Left ventricle myocardium inferior (tissue), 1 donor: ENCODE measurements at regions not wholly inside any gene's neighbourhood (a gene's known extent, or its start where the extent isn't known, plus 50 kb on each side); places are given as distances from the start of the nearest gene placed in this dataset.

Experiments
- DNase-seq: peaks from one replicate; pipeline ENCODE4 v3.0.0-alpha.2; 2020
- H3K27ac ChIP-seq: fragments of 200-600 bp; replicated peaks from 2 replicates; pipeline ENCODE4 v1.8.0; 2021
- H3K27me3 ChIP-seq: fragments of 200-600 bp; 2 replicates; pipeline ENCODE4 v1.8.0; 2021; ENCODE audit warnings: low read depth
- H3K36me3 ChIP-seq: fragments of 200-600 bp; 2 replicates; pipeline ENCODE4 v1.8.0; 2021
- H3K4me1 ChIP-seq: fragments of 200-600 bp; 2 replicates; pipeline ENCODE4 v1.8.0; 2021
- H3K4me3 ChIP-seq: fragments of 200-600 bp; 2 replicates; pipeline ENCODE4 v1.8.0; 2021; ENCODE audit warnings: mild to moderate bottlenecking, moderate library complexity
- H3K9me3 ChIP-seq: fragments of 200-600 bp; replicated peaks from 2 replicates; pipeline ENCODE4 v1.8.0; 2021
- CTCF ChIP-seq: fragments of 200-600 bp; IDR thresholded peaks from 2 replicates; pipeline ENCODE4 v1.8.0; 2021; ENCODE audit warnings: antibody characterized with exemption, mild to moderate bottlenecking, borderline replicate concordance
- intact Hi-C: fragments of 100-400 bp; cut with micrococcal nuclease; formaldehyde crosslinking; loops from one replicate; pipeline ENCODE4 v1.11.0; 2022
- donor health status: DM: no; HTN: yes; CAD: no; lungs with severe emphysema.

DNA sequence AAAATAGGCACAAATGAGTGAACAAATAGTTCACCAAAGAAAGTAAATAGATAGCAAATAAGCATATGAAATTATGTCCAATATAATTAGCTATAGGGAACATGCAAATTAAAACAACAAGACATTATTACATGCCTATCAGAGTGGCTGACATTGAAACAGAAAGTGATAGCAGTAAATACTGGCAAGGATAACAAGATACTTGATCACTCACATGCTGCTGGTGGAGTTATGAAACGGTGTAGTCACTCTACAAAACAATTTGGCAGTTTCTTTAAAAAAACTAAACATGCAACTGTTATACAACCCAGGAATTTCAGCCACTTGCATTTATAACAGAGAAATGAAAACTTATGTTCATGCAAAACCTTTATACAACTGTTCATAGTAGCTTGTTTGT, 439.2 kb upstream of the ACVR2A start:
- Histone ChIP-seq H3K27me3 (no peaks in the 10 kb centered on the region), H3K36me3 (no peaks in the 10 kb centered on the region), H3K9me3 (peaks cover 8% of the 10 kb centered on the region), H3K4me1 (no peaks in the 10 kb centered on the region), H3K27ac (no peak overlapping the region), H3K4me3 (no peak overlapping the region)
- intact Hi-C loops, result no loop called here
- no peak for DNase-seq
- no peak for TF ChIP-seq CTCF

DNA sequence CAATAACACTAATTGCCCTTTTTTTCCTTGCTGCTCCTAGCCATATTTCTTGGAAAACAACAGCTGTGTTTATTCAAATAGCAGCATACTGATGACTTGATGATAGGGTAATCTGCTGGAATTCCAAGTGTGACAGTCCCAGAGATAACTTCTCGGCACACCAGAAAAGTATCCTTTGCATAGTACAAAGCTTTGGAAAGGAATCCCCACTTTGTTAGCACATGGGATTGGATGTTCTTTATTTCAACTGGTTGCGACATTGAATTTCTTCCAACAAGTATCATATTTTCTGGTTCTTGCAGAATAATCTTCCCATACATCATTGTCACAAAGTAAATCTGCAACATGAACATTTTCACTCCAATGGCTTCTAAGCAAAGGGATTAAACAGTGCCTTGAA, 445.8 kb upstream of the ACVR2A start:
- DNase-seq, result no peak

GRCh38 chr2:147398301-147398700, 446.5 kb upstream of the ACVR2A start:
- no peaks in the 10 kb centered on the region for H3K4me1 ChIP-seq
- H3K27ac ChIP-seq, result no peak overlapping the region
- no peaks in the 10 kb centered on the region for H3K9me3 ChIP-seq
- no peak overlapping the region for H3K4me3 ChIP-seq
- DNase-seq, result no peak
- H3K27me3 ChIP-seq, result no peaks in the 10 kb centered on the region
- TF ChIP-seq CTCF, result no peak
- no peaks in the 10 kb centered on the region for H3K36me3 ChIP-seq
- intact Hi-C loops, result no loop called here

More for the DNA sequence above, 445.8 kb upstream of the ACVR2A start:
- intact Hi-C loops, result no loop called here
- Histone ChIP-seq H3K4me1 (no peaks in the 10 kb centered on the region), H3K27ac (no peak overlapping the region), H3K9me3 (no peaks in the 10 kb centered on the region), H3K36me3 (no peaks in the 10 kb centered on the region), H3K27me3 (no peaks in the 10 kb centered on the region), H3K4me3 (no peak overlapping the region)
- TF ChIP-seq CTCF, result no peak

- Histone ChIP-seq H3K4me3 (no peak overlapping the region), H3K27ac (no peak overlapping the region), H3K9me3 (no peaks in the 10 kb centered on the region), H3K36me3 (no peaks in the 10 kb centered on the region), H3K4me1 (no peaks in the 10 kb centered on the region), H3K27me3 (no peaks in the 10 kb centered on the region)
- DNase-seq, result no peak
- intact Hi-C loops, result no loop called here
- no peak for TF ChIP-seq CTCF
Measured at GRCh38 chr2:147396890-147397289, 447.9 kb upstream of the ACVR2A start.

DNA sequence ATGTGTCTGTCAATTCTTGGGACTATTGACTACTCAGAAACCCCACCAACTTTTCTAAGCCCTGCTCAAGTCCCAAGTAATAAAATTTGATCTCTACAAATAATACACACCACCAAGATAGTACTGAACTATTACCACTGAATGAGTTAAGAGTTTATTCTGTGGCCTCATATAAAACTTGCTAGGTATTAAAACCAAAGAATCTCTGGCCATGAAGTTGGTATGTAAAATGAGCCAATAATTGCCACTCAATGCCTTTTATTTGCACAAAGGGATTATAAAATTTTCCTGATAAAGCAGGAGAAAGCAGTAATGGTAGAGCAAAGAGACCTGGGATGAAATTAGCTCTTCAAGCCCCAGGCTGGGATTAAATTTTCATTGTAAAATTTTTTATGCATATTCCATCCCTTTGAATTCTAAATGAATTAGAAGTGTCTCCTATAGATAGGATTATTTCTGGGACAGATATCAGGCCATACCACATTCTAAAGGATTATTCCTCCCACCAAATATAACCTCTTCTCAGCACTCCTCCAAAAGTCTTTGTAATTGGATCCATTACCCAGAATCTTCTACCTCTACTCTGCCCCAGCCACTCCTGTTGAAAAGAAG, 450.5 kb upstream of the ACVR2A start:
- H3K36me3 ChIP-seq, result no peaks in the 10 kb centered on the region
- no peaks in the 10 kb centered on the region for H3K9me3 ChIP-seq
- TF ChIP-seq CTCF, result no peak
- H3K27ac ChIP-seq, result no peak overlapping the region
- no peaks in the 10 kb centered on the region for H3K27me3 ChIP-seq
- H3K4me1 ChIP-seq, result no peaks in the 10 kb centered on the region
- no peak overlapping the region for H3K4me3 ChIP-seq
- DNase-seq, result no peak
- intact Hi-C loops, result no loop called here

- Histone ChIP-seq H3K36me3 (no peaks in the 10 kb centered on the region), H3K4me3 (no peak overlapping the region), H3K27ac (no peak overlapping the region), H3K9me3 (no peaks in the 10 kb centered on the region), H3K4me1 (no peaks in the 10 kb centered on the region), H3K27me3 (no peaks in the 10 kb centered on the region)
- no peak for TF ChIP-seq CTCF
- intact Hi-C loops, result no loop called here
- DNase-seq, result no peak
Measured at GRCh38 chr2:147392180-147392579, 452.6 kb upstream of the ACVR2A start.
